Activated CD8-positive, alpha-beta memory T cell treated with anti-CD3 and anti-CD28 coated beads, Interleukin-2, amount 50 U/mL, for 4 hours (primary cell): ENCODE measurements at regions not wholly inside any gene's neighbourhood (a gene's known extent, or its start where the extent isn't known, plus 50 kb on each side); places are given as distances from the start of the nearest gene placed in this dataset.
"Not testable (repeated sequence)": the region's sequence is repeated elsewhere in the genome, so short reads cannot be mapped to it uniquely, and the experiment has no call there.

Experiments used
- DNase-seq: peaks from one replicate; pipeline ENCODE4 v3.0.0-alpha.2; 2020

DNA sequence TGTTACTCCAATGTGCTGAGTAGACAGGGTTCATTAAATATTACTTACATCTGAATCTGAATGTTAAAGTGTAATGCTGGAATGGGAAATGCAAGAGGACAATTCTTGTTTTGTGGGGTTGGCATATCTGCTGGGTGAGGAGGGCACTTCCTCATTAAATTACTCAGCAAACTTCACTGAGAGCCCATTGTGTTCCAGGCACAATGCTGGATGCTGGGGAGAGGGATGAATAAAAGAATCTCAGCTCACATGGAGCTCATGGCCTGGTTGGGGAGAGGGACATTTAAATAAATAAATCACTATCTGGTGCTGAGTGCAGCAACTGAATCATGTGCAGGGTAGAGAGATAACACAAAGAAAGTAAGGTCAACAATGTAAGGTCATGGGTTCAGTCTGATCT is 199.2 kb upstream of the CFAP20DC start:
- DNase-seq, result no peak

- no peak for DNase-seq
Observed at GRCh38 chr3:59247402-59247841, 197.6 kb upstream of the CFAP20DC start.

GRCh38 chr3:59246719-59247401 is 197.0 kb upstream of the CFAP20DC start:
- no peak for DNase-seq

- no peak for DNase-seq
Observed at GRCh38 chr3:59245859-59246501, 196.2 kb upstream of the CFAP20DC start.

DNA sequence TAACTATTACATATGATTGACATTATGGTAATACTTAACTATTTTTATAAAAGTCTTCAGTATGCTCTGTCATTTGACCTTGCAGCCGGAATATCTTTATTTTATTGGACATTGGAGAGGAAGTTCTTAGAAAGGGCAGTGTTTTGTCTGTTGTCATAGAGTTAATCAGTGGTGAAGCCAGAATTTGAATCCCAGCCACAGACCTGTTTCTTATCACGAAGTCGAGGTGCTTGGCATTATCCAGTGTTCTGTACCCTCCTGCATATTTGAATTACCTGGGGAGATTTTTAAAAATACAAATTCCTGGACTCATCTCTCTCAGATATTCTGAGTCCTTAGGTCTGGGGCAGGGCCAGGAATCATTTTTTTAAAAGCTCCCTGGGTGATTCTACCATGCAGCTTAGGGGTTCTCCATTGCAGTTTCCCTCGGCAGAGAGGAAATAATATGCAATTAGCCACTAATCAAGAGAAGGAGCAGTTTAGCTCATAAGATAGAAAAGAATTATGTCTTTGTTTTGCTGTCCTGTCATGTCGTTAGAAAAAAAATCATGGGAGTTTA is 195.6 kb upstream of the CFAP20DC start:
- no peak for DNase-seq

GRCh38 chr3:59244343-59244742 is 194.5 kb upstream of the CFAP20DC start:
- DNase-seq, result no peak

DNA sequence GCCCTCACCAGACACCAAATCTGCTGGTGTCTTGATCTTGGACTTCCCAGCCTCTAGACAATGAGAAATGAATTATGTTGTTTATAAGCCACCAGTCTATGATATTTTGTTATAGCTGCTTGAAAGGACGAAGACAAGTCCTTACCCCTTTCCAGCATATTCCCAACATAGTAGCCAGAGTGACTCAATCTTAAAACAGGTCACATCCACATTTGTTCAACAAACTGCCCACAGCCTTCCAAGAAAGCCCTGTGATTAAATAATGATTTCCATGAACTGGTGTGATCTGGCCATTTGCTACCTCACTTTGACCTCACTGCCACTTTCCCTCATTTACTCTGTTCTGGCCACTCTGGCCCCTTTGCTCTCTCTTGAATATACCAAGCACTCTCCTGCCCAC is 193.7 kb upstream of the CFAP20DC start:
- no peak for DNase-seq

DNA sequence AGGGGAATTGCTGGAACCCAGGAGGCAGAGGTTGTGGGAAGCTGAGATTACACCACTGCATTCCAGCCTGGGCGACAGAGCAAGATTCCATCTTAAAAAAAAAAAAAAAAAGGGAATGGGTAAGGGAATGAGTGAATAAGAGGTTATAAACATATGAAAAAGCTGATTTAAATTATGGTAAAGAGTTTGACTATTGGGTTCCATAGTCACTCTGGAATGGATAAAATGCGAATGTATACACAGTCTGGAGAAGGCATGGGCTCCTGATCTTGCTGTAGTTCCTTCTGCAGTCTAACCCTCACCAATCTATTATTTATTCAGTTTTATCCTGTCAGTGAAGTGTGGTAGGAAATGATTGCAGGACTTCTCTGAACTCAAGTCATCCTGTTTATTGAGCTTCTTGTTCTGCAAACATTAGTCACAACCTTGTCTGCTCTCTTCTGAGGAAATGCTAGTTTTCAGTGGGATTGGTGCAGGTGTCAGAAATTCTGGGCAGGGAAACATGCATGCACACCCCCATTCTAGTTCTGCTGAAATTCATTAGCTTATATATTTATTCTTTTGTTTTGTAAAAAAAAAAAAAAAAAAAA is 190.9 kb upstream of the CFAP20DC start:
- no peak for DNase-seq

DNA sequence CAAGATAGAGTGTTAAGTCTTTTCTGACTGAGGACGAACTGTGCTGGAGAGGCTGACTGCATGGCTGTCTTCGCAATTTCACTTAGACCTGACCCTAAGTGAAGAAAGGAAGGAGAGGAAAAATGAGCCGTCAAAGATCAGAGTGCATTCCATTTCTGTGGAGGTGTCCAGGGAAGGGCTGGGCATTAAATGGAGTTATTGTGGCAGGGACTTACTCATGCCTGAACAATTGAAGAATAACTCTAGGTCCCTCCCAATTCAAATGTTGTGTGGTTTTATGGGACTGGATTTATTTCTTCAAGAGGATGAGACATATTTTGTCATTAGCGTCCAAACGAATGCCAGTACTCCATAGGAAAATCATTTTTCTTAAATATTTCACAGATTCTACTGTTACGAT is 187.3 kb upstream of the CFAP20DC start:
- no peak for DNase-seq

- DNase-seq, result no peak
Observed at GRCh38 chr3:59235634-59236012, 185.8 kb upstream of the CFAP20DC start.

DNA sequence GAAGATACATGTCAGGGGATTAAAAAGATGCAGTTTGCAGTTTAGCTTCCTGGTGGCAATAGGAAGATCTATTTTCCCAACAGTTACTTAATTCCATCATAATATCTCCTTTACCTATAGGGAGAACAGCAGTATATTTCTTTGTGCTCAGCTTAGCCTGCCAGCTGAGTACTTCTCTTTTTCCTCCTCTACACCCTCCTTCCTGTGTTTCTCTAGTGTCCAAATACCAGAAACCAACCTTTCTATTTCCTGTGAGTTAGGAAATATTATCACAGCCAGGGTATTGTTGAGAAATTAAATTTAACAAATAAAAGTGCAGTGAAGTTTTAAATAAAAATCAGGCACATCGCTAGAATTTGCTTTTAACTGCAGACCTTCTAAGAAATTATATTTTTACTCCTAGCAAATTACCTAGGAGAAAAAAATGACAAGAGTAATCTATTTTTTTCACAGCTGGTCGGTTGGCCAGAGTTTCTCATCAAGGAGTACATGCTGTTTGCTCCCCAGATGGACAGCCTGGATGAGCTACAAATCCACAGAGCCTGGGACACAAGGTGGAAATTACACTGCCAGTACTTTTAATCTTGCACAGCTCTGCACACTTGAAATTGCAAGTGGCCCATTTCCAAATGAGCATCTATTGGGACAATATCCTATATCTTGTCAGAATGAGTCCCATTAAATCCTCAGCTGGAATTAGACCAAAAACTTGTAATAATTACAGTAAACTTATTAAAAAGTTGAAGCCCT is 185.2 kb upstream of the CFAP20DC start:
- no peak for DNase-seq

DNA sequence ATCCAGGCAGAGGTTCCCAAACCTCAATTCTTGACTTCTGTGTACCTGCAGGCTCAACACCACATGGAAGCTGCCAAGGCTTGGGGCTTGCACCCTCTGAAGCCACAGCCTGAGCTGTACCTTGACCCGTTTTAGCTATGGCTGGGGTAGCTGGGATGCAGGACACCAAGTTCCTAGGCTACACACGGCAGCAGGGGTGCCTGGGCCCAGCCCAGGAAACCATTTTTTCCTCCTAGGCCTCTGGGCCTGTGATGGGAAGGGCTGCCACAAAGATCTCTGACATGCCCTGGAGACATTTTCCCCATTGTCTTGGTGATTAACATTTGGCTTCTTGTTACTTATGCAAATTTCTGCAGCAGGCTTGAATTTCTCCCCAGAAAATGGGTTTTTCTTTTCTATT is 180.6 kb upstream of the CFAP20DC start:
- DNase-seq, result not testable (repeated sequence)

GRCh38 chr3:59213860-59214259 is 164.0 kb upstream of the CFAP20DC start:
- DNase-seq, result no peak

- DNase-seq, result no peak
Observed at GRCh38 chr3:59212128-59212779, 162.4 kb upstream of the CFAP20DC start.

GRCh38 chr3:59210260-59210659 is 160.4 kb upstream of the CFAP20DC start:
- no peak for DNase-seq

- no peak for DNase-seq
Observed at GRCh38 chr3:59192473-59192872, 142.6 kb upstream of the CFAP20DC start.

- DNase-seq, result no peak
Observed at GRCh38 chr3:59191651-59192050, 141.8 kb upstream of the CFAP20DC start.

- no peak for DNase-seq
Observed at GRCh38 chr3:59189939-59190338, 140.1 kb upstream of the CFAP20DC start.

DNA sequence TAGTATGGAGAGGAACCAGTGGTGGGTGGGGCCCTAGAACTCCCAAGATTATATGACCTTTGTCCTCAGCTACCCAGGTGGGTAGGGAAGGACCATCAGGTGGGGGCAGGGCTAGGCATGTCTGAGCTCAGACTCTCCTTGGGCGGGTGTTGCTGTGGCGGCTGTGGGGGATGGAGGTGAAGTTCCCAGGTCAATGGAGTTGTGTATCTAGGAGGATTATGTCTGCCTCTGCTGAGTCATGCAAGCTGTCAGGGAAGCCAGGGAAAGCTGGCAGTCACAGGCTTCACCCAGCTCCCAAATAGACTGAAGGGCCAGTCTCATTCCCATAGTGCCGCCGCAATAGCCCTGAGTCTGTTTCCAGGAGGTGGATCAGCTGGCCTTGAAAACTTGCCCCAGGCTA is 139.7 kb upstream of the CFAP20DC start:
- no peak for DNase-seq

GRCh38 chr3:59186725-59187124 is 136.9 kb upstream of the CFAP20DC start:
- no peak for DNase-seq

DNA sequence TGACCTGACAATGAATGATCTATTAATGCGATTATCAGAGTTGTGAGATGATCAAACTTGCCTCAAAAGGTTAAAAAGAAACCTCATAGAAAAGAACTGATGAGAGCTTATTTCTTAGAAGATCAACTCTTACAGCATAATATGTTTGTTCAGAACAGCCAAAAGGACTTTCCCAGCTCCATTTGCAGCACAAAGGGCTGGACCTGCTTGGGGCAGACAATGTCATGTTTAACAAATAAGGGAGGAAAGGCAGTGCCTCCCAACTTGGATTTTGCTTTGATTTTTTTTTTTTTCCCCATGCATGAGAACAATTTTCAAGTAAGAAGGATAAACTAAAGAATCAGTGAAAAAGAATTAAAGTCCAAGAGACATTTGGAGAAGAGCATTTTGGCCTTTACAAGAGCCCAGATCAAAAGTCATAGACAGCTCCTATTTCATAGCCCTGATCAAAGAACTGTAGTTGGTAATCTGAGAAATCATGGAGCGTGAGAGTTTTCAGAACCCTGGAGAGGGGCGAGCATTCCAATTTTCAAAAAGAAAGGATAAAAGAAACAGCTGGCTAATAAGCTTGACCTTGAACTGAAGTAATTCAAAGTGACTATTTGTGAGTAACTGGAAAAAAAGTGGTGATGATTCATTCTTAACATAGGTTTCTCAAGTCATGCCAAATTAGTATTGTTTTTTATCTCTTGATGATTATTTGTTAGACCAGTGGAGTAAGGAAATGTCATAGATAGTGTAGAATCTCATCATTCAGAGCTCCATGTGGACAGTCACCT is 136.0 kb upstream of the CFAP20DC start:
- no peak for DNase-seq

- DNase-seq, result no peak
Observed at GRCh38 chr3:59180006-59180405, 130.2 kb upstream of the CFAP20DC start.
